HepG2 (cell line): ENCODE measurements at regions not wholly inside any gene's neighbourhood (a gene's known extent, or its start where the extent isn't known, plus 50 kb on each side); places are given as distances from the start of the nearest gene placed in this dataset.

Experiments used
- CREB1 ChIP-seq, 2 experiments: fragments of 450-650 bp in 1 of 2; IDR thresholded peaks; 2 replicates each; pipeline ENCODE4 v1.6.1; 2016 to 2017; ENCODE audit warnings: control low read depth in 1 of 2, mild to moderate bottlenecking in 1 of 2, missing compliant biosample characterization in 1 of 2, missing genetic modification characterization in 1 of 2
- ELF3 ChIP-seq: IDR thresholded peaks from 2 replicates; pipeline ENCODE4 v1.6.1; 2016; ENCODE audit warnings: missing genetic modification reagents, missing compliant biosample characterization
- FOXO1 ChIP-seq: sonication (generic); formaldehyde crosslinking; IDR thresholded peaks from 2 replicates; pipeline ENCODE4 v1.4.0; 2020; ENCODE audit warnings: missing genetic modification reagents
- MBD4 ChIP-seq: IDR thresholded peaks from 2 replicates; pipeline ENCODE4 v1.6.1; 2012; ENCODE audit warnings: low read length, inconsistent platforms, borderline replicate concordance
- RNF2 ChIP-seq: fragments of 450-650 bp; conservative IDR thresholded peaks from 2 replicates; pipeline ENCODE4 v1.6.1; 2016; ENCODE audit warnings: low read depth
- SYNCRIP ChIP-seq: fragments of 200-400 bp; formaldehyde crosslinking; IDR thresholded peaks from 2 replicates; pipeline ENCODE4 v1.6.1; 2018; ENCODE audit warnings: mild to moderate bottlenecking, low read depth, low read length; ENCODE audit not compliant: insufficient read depth
- TF ChIP-seq, protein P1 (sequence below): sonication (generic); formaldehyde crosslinking; IDR thresholded peaks from 2 replicates; pipeline ENCODE4 v1.5.0; 2020; ENCODE audit warnings: mild to moderate bottlenecking, missing genetic modification reagents, borderline replicate concordance
- TF ChIP-seq, protein P2 (sequence below): fragments of 450-650 bp; IDR thresholded peaks from 2 replicates; pipeline ENCODE4 v1.6.1; 2017; ENCODE audit warnings: mild to moderate bottlenecking

DNA sequence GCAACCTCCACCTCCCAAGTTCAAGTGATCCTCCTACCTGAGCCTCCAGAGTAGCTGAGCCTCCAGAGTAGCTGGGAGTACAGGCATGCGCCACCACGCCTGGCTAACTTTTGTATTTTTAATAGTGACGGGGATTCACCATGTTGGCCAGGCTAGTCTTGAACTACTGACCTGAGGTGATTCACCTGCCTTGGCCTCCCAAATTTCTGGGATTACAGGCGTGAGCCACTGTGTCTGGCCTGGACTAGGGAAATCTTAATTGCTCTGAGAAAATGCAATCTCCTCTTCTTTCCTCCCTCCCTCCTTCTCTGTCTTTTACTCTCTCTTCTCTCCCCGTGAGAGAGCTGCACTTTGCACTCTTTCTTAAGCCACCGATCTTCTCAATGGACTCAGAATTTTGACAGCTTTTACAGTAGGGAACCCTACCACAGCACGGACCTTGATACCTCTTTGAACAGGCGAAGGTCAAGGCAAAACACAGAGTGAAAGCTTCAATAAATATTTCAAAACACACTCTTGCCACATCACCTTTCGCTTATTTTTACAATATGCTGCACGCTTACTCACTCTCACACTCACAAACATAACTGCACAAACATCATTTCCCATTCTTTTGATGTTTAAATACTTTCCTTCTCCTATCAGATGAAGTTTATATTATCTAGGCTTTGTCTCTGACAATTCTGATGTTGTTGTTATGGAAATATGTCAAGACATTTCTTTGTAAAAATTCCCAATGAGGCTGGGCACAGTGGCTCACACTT, 173.4 kb upstream of the NRP1 start (continued):
- TF ChIP-seq, protein P1, sequence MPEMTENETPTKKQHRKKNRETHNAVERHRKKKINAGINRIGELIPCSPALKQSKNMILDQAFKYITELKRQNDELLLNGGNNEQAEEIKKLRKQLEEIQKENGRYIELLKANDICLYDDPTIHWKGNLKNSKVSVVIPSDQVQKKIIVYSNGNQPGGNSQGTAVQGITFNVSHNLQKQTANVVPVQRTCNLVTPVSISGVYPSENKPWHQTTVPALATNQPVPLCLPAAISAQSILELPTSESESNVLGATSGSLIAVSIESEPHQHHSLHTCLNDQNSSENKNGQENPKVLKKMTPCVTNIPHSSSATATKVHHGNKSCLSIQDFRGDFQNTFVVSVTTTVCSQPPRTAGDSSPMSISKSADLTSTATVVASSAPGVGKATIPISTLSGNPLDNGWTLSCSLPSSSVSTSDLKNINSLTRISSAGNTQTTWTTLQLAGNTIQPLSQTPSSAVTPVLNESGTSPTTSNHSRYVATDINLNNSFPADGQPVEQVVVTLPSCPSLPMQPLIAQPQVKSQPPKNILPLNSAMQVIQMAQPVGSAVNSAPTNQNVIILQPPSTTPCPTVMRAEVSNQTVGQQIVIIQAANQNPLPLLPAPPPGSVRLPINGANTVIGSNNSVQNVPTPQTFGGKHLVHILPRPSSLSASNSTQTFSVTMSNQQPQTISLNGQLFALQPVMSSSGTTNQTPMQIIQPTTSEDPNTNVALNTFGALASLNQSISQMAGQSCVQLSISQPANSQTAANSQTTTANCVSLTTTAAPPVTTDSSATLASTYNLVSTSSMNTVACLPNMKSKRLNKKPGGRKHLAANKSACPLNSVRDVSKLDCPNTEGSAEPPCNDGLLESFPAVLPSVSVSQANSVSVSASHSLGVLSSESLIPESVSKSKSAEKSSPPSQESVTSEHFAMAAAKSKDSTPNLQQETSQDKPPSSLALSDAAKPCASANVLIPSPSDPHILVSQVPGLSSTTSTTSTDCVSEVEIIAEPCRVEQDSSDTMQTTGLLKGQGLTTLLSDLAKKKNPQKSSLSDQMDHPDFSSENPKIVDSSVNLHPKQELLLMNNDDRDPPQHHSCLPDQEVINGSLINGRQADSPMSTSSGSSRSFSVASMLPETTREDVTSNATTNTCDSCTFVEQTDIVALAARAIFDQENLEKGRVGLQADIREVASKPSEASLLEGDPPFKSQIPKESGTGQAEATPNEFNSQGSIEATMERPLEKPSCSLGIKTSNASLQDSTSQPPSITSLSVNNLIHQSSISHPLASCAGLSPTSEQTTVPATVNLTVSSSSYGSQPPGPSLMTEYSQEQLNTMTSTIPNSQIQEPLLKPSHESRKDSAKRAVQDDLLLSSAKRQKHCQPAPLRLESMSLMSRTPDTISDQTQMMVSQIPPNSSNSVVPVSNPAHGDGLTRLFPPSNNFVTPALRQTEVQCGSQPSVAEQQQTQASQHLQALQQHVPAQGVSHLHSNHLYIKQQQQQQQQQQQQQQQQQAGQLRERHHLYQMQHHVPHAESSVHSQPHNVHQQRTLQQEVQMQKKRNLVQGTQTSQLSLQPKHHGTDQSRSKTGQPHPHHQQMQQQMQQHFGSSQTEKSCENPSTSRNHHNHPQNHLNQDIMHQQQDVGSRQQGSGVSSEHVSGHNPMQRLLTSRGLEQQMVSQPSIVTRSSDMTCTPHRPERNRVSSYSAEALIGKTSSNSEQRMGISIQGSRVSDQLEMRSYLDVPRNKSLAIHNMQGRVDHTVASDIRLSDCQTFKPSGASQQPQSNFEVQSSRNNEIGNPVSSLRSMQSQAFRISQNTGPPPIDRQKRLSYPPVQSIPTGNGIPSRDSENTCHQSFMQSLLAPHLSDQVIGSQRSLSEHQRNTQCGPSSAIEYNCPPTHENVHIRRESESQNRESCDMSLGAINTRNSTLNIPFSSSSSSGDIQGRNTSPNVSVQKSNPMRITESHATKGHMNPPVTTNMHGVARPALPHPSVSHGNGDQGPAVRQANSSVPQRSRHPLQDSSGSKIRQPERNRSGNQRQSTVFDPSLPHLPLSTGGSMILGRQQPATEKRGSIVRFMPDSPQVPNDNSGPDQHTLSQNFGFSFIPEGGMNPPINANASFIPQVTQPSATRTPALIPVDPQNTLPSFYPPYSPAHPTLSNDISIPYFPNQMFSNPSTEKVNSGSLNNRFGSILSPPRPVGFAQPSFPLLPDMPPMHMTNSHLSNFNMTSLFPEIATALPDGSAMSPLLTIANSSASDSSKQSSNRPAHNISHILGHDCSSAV (CRISPR knock-in tag) = no peak
- TF ChIP-seq MBD4 = peak; percentile 82; the same call in 1 of the 2 replicates
- no peak for TF ChIP-seq CREB1 (IDR thresholded peaks at IDR 0.05)
- TF ChIP-seq CREB1 (CRISPR knock-in tag; IDR thresholded peaks at IDR 0.05) = peak; percentile 72
- TF ChIP-seq ELF3 (CRISPR knock-in tag) = peak; percentile 64; the same call in 1 of the 2 replicates
- peak; percentile 91 for TF ChIP-seq FOXO1 (CRISPR knock-in tag)
- no peak for TF ChIP-seq SYNCRIP
- no peak for TF ChIP-seq RNF2
- TF ChIP-seq, protein P2, sequence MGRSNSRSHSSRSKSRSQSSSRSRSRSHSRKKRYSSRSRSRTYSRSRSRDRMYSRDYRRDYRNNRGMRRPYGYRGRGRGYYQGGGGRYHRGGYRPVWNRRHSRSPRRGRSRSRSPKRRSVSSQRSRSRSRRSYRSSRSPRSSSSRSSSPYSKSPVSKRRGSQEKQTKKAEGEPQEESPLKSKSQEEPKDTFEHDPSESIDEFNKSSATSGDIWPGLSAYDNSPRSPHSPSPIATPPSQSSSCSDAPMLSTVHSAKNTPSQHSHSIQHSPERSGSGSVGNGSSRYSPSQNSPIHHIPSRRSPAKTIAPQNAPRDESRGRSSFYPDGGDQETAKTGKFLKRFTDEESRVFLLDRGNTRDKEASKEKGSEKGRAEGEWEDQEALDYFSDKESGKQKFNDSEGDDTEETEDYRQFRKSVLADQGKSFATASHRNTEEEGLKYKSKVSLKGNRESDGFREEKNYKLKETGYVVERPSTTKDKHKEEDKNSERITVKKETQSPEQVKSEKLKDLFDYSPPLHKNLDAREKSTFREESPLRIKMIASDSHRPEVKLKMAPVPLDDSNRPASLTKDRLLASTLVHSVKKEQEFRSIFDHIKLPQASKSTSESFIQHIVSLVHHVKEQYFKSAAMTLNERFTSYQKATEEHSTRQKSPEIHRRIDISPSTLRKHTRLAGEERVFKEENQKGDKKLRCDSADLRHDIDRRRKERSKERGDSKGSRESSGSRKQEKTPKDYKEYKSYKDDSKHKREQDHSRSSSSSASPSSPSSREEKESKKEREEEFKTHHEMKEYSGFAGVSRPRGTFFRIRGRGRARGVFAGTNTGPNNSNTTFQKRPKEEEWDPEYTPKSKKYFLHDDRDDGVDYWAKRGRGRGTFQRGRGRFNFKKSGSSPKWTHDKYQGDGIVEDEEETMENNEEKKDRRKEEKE = no peak
- TF ChIP-seq, all 625 proteins: peak for 192
